HEK293T (cell line): ENCODE measurements at regions not wholly inside any gene's neighbourhood (a gene's known extent, or its start where the extent isn't known, plus 50 kb on each side); places are given as distances from the start of the nearest gene placed in this dataset.

Experiments used
- BHLHE40 ChIP-seq: fragments of 450-650 bp; IDR thresholded peaks from 2 replicates; pipeline ENCODE4 v1.6.1; 2016; ENCODE audit warnings: mild to moderate bottlenecking, moderate library complexity, borderline replicate concordance
- CTBP1 ChIP-seq: fragments of 450-650 bp; IDR thresholded peaks from 2 replicates; pipeline ENCODE4 v1.6.1; 2016; ENCODE audit warnings: borderline replicate concordance
- ELF4 ChIP-seq: fragments of 450-650 bp; IDR thresholded peaks from 2 replicates; pipeline ENCODE4 v1.6.1; 2017; ENCODE audit warnings: antibody characterized with exemption
- FOXK2 ChIP-seq: fragments of 450-650 bp; IDR thresholded peaks from 2 replicates; pipeline ENCODE4 v1.6.1; 2016; ENCODE audit warnings: mild to moderate bottlenecking
- FOXM1 ChIP-seq: fragments of 450-650 bp; IDR thresholded peaks from 2 replicates; pipeline ENCODE4 v1.6.1; 2017; ENCODE audit warnings: mild to moderate bottlenecking, borderline replicate concordance
- HDGF ChIP-seq: fragments of 450-650 bp; IDR thresholded peaks from 2 replicates; pipeline ENCODE4 v1.6.1; 2017; ENCODE audit warnings: antibody characterized with exemption, borderline replicate concordance
- NFRKB ChIP-seq: fragments of 450-650 bp; IDR thresholded peaks from 2 replicates; pipeline ENCODE4 v1.6.1; 2016; ENCODE audit warnings: mild to moderate bottlenecking, moderate library complexity
- SP1 ChIP-seq: fragments of 450-650 bp; IDR thresholded peaks from 2 replicates; pipeline ENCODE4 v1.6.1; 2017
- SUZ12 ChIP-seq: fragments of 450-650 bp; IDR thresholded peaks from 2 replicates; pipeline ENCODE4 v1.6.1; 2016; ENCODE audit warnings: mild to moderate bottlenecking
- TARDBP ChIP-seq: fragments of 450-650 bp; IDR thresholded peaks from 2 replicates; pipeline ENCODE4 v1.6.1; 2016
- ZNF384 ChIP-seq: fragments of 450-650 bp; IDR thresholded peaks from 2 replicates; pipeline ENCODE4 v1.6.1; 2016
- TF ChIP-seq, protein P1 (sequence below): fragments of 450-650 bp; IDR thresholded peaks from 2 replicates; pipeline ENCODE4 v1.6.1; 2016

- TF ChIP-seq HDGF = no peak
- TF ChIP-seq SP1 = no peak
- TF ChIP-seq FOXM1 = no peak
- TF ChIP-seq ZNF384 = no peak
- TF ChIP-seq BHLHE40 = no peak
- no peak for TF ChIP-seq NFRKB
- no peak for TF ChIP-seq FOXK2
- no peak for TF ChIP-seq ELF4
- TF ChIP-seq, protein P1, sequence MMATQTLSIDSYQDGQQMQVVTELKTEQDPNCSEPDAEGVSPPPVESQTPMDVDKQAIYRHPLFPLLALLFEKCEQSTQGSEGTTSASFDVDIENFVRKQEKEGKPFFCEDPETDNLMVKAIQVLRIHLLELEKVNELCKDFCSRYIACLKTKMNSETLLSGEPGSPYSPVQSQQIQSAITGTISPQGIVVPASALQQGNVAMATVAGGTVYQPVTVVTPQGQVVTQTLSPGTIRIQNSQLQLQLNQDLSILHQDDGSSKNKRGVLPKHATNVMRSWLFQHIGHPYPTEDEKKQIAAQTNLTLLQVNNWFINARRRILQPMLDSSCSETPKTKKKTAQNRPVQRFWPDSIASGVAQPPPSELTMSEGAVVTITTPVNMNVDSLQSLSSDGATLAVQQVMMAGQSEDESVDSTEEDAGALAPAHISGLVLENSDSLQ = no peak
- no peak for TF ChIP-seq SUZ12
- TF ChIP-seq CTBP1 = no peak
- TF ChIP-seq TARDBP = no peak
Observed at GRCh38 chr7:43041105-43041504, 71.3 kb upstream of the HECW1 start.
